HG02973 (cell line): ENCODE measurements at regions not wholly inside any gene's neighbourhood (a gene's known extent, or its start where the extent isn't known, plus 50 kb on each side); places are given as distances from the start of the nearest gene placed in this dataset.

ENCODE experiments used
- ATAC-seq: cut with Tn5 transposase; IDR thresholded peaks from one replicate; pipeline ENCODE4 v1.9.1; 2021; ENCODE audit warnings: moderate library complexity; ENCODE audit not compliant: unreplicated experiment

DNA sequence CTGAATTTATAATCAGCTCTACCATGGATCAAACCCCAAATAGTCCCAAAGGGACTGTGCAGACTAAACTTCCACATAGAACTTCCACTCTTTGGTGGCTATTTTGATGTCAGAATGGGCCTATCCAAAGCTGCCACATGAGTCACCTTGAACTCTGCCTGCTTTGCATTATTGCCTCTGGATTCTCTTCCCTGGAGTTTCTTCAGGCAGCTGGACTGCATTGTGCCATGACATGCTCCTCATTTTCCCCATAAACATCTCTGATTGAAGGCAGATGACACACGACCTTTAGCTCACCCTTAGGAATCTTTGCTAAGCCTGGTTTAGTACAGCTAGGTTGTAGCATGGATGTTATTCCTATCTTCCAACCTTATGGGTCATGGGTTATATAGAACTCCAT lies 251.7 kb downstream of the FZD1 start:
- no peak for ATAC-seq

DNA sequence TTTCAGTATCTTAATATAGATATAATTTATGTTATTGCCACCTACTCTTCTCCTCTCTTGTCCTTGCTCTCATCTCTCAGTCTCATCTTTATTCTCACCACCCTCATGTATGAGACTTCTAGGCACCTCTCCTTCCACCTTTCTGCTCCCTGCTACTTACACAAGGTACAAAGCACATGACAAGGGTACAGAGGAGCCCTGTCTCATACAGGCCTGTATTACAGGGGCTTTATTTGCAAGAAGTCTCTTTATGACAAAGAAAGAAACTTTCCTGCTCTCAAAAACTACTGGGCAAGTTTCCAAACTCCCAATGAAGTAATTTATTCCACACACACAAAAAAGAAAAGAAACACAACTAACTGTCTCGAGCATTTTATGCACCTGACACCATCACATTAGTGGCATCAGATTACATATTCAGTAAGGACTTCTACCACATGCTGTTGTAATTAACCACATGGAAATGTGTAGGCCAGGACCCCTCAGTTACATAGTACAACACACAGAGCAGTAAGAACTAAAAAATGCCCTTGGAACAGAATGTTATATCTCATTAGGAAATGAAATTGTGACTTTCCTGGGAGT lies 253.1 kb downstream of the FZD1 start:
- ATAC-seq = no peak

DNA sequence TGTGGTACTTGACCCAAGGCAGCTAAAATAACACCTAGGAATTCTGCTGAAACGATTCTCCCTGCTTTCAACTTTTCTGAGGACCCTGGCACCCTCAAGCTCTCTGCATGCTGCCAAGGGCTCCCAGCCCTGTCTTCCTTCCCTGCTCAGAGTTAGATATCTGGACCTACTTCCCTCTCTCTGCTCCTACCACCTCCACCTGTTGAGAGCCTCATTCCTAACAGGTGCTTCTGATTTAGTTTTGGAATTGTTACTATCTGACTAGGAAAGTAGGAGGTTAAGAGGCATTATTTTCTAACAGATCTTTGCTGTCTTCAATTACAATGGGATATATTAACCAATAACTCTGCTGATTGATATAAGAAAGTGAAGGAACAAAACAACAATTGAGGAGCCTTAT lies 253.8 kb downstream of the FZD1 start:
- no peak for ATAC-seq

DNA sequence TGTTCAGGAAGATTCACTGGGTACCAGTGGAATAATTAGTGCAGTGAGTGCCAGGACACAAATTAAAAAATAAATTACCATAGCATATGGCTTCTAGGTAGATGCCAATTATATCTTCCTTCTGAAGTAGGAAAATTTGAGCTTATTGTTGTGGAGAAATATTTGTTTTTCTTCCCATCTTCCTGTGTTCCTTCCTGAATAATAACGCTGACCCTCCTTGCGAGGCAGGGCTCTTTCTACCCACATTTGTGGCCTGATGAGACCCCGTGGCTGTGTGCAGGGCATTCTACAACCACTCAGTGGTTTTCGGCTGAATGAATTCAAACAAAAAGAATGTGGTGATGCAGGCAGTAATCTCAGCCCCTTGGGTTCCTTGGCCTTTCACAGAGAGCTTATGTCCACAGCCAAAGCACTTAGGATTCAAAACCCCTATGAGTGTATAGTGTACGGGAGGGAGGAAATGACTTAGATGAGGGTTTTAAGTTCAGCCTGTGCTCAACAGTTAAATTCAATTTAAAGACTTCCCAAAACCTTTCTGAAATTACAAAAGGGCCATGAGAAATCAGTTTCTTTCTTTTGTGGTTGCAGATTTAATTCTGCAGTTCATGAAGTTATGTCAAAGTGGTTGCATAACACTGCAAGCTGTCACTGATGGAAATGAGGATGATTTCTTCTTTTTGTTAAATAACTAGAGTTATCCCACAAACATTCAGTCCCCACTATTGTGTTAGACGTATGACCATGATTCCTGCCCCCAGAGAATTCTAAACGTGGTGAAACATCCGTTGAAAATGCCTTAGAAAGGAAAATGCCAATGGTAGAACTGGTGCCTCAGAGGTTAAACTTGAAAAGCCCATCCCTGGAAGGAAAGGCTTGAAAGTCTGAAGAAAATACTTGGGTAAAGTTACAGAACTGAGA lies 255.3 kb downstream of the FZD1 start:
- ATAC-seq = no peak

DNA sequence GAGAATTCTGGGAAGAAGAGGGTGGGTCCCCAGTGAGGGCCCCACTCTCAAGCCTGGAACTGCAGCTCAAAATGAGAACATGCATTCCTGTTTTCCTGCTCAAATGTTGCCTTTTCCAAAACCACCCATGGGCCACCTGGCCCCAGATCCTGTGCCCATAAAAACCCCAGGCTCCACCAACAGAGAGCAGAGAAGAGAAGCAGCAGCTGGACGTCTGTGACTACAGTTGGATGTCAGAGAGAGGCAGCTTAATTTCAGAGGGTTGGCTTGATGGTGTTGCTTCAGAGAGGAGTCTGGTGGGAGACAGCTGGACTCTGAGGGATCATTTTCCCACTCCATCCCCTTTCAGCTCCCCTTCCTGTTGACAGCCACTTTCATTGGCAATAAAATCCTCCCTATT lies 256.4 kb downstream of the FZD1 start:
- ATAC-seq = no peak

DNA sequence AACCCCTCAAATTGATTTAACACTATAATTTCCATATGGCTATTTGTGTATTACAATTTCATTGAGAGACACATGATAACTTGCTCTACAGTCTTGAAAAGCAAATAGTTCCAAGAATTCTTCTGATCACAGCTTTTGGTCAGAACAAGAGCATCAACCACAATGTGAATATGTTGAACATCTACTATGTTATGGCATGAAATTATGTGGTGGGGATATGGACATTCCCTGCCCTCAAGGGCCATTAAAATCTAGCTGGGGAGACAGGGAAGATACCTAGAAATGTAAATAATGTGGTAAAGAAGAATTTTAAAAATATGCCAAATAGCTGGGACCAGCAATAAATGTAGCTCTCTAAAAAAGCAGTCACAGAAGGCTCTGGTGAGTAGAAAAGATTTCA lies 262.2 kb downstream of the FZD1 start:
- no peak for ATAC-seq

DNA sequence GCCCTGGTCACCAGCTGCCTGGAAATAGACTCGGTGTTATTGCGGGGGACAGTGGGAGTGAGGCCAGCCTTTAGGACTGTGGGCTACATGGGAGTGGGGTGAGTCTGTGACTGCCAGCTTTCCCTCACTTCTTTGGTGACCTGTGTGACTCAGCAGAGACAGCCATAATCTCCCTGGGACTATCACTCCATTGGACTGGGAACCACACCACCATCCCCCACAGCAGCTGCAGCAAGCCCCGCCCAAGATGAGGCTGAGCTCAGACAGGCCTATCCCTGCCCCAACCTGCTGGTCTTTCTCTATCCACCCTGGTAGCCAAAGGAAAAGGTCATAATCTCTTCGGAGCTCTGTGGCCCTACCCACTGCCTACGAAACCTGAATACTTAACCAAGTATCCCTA lies 263.2 kb downstream of the FZD1 start:
- no peak for ATAC-seq

DNA sequence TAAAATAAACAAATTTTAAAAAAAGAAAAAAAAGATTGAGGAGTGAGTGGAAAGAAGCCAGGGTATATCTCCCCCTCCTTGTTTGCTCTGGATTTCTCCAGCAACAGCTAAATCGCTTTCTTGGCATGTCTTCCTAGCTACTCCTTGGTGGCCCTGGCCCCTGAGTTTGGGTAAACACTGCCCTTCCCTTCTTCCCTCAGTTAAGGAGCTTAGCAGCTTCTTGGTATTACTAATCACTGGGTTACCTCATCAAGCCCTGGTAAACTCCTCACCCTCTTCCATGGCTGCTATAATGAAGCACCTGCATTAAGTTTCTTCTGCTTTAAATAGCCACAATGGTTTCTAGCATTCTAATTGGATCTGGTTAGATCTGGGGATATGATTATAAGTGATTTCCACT lies 269.8 kb downstream of the FZD1 start:
- no peak for ATAC-seq

DNA sequence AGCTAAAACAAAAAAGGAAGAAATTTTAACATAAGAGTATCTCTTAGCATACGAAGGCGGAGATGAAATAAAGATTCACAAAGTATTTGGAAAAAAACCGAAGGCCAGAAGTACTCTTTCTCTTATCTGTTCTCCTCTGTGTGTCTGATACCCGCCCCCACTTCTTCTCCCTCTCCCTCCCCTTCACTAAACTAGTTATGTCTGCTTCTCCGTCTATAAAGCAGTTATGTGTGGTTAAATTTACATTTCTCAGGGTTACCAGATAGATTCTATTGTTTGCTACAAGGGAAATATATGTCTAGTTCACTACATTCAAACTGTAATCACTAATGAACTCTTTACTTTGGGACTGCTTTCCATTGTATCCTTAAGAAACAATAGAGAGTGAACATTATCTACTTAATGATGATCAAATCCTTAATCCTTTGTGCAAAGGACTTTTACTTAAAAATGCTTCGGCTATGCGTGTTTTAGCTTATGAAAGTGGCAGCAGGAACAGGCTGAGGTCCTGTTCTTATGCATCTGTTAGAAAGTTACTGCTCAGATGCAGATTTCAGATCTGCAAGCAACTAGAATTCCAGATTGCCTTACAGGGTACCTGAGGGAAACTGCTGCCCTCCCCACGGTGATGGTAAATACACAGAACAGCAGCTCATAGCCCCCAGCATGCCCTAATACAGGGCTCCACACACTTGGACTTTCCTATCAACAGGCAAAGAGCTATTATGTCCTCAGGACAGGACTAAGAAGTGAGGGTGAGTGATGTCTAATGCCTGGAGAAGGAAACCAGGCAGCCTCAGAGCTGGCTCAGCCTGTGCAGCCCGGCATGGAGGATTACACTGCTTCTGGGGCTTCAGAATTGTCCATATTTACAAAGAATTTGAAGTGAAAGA lies 273.3 kb downstream of the FZD1 start:
- no peak for ATAC-seq

DNA sequence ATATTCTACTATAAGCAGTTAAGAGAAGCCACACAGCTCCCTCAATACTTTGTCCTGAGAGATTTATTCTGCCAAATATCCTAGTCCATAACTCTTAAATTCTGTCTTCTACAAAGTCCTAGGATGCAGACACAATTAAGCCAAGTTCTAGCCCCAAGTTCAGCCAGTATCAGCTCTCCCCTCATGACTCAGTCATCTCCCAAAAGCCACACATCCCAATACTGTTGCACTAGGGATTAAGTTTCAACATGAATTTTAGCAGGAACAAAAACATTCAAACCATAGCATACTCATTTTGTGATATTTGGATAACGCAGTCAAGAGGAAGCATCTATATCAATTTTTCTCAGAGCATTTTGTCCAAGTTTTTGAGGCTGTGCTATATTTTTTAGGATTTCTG lies 277.4 kb downstream of the FZD1 start:
- no peak for ATAC-seq

DNA sequence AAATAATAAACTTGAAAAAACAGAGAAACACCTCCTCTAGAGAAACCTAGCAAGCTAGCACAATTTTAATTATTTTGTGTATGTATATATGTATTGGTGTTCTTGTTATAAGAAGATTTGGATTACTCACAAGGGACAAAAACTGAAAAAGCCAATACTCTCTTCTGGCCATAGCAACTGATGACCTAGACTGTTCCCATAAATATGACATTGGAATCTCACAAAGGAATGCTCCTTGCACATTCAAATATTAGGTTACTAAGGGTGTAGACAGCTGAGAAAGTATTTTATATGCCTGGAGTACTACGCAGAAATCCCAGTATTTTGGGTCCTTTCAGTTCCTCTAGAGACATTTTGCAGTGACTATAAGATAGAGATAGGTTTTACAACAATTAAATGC lies 279.4 kb downstream of the FZD1 start:
- ATAC-seq = no peak

DNA sequence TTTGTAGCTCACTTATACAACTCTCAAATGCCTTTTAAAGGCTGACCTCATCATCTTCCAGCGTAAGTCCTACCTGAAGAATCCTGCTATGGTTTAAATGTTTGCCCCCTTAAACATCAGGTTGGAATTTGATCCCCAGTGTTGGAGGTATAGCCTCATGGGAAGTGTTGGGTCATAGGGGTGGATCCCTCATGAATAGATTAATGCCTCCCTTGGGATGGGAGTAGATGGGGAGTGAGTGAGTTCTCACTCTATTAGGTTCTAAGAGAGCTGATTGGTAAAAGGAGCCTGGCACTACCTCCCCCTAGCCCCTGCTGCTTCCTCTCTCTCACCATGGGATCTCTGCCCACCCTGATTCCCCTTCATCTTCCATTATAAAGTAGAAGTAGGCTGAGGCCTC lies 285.6 kb downstream of the FZD1 start:
- ATAC-seq = no peak

DNA sequence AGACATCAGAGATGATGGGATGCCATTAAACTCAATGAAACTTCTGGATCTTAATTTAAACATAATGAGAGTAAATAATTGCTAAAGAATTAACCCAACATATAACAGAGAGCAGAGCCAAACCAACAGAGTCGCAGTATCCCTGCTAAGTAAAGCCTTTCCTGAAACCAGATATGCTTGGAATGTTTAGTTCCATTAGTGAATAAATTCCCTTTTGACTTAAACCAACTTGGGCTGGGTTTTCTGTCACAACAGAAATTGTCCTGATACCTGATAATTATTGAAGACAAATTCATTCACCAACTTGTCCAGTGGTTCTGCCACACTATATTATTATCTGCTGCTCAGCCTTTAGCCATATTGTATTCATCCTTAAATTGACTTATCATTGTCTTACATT lies 286.7 kb downstream of the FZD1 start:
- ATAC-seq = no peak

DNA sequence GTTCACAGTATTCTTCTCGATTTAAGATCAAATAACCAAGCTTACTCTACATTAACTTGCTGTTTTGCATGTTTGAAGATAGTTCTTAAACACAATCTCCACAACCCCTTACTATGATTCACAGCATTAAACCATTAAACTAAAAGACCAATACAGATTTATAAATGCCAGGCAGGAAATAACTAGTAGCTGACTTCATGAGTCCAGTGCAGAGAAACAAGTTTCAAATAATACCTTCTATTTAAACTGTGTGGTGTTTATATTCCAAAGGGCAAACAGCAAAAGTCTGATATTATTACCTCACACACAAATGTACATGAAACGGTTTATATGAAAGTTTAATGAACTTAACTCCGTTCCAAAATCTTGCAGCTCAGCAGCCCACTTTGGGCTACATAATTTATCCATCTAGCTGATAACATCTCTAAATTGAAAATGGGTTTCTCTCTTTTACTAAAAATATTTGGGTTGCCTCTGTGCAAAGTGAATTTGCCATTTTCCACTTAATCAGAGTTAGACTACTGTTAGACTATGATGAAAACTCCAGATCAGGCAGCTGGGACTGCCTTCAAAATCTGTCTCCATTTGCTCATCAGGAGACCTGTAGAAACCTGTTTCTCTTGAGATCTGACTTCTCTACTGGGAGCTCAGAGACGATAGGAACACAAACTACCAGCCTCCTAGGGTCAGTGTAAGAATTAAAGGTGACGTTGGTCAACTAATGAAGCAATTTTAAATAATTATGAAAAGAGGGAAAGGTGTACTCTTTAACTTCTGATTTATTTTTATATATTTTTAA lies 287.3 kb downstream of the FZD1 start:
- no peak for ATAC-seq

DNA sequence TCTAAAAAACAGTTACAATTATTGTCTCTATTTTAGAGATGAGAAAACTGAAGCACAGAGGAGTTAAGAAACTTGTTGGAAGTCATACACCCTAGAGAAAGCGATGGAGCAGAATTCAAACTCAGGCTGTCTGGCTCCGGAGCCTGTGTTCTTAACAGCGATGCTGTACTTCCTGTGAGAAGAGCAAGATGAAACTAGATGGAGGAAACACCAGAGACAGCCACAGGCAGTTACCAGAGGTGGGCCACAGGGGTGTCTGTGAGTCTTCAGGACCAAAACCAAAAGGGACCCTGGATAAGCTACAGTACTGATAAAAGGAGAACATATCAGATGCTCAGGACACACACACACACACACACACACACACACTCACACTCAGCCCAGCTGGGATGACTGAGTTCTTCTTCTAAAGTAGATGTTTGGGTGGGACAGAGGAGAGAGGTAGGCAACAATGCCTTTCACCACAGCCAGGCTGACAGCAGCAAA lies 289.2 kb downstream of the FZD1 start:
- ATAC-seq = no peak

DNA sequence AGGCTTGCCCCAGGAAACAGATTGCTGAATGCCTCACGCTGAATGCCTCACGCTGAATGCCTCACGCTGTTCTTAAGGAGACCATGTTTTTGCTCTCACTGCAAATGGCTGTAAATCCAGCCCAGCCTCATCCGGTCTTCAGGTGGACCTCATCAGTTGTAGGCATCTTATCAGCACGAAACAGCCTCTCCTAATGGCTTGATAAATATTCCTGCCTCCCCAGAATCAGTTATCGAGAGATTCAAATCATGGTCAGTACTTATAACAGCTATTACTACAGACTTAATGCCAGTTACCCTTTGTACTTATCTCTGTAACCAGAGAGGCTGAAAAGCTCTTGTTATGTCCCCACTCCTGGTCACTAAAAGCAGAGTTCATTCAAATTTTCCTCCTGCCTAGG lies 290.6 kb downstream of the FZD1 start:
- no peak for ATAC-seq

DNA sequence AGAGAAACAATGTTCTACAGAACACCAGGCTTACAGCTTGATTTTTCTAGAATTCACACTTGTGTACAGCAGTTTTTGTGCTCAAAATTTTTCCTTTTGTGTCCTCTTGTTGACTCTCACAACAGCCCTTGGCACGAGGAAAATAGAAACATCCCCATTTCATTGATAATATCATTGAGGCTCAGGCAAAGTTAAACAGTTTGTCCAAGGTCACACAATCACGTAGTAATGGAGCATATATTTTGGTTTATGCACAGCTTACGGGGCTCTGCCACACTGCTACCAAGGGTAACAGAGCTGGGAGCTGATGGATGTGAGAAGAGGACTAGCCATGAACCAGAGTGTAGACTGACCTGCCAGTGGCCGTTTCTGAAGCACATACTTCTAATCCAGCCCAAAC lies 292.0 kb downstream of the FZD1 start:
- no peak for ATAC-seq

DNA sequence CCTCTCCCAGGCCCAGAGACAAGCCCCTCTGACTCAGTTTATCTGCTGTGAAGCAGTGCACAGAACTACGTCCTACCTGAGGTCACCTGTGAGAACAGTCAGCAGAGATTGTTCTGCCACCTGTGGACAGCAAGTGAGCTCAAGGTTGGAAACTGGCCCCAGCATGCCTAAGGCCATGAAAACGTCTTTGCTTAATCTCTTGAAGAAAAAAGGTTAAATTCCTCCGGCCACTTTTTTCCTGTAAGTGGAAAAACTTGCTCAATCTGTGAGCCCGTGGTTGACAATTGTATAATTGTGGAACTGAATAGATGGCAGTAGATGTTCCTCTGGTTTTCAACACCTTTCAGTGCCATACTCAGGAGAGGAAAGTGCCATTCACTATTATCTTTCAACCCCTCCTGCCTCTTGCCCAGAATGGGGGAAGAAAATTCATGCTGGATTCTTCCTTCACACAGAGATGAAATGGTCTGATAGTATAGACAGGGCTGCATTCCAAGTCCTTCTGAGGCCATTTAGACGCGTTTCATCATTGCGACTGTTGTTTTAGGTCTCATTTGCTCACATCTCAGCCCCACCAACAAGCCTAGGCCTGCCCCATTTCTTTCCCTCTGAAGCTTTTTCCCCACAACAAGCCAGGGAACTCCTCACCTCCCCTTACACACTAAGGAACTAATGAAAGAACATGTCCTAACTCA lies 292.9 kb downstream of the FZD1 start:
- no peak for ATAC-seq

DNA sequence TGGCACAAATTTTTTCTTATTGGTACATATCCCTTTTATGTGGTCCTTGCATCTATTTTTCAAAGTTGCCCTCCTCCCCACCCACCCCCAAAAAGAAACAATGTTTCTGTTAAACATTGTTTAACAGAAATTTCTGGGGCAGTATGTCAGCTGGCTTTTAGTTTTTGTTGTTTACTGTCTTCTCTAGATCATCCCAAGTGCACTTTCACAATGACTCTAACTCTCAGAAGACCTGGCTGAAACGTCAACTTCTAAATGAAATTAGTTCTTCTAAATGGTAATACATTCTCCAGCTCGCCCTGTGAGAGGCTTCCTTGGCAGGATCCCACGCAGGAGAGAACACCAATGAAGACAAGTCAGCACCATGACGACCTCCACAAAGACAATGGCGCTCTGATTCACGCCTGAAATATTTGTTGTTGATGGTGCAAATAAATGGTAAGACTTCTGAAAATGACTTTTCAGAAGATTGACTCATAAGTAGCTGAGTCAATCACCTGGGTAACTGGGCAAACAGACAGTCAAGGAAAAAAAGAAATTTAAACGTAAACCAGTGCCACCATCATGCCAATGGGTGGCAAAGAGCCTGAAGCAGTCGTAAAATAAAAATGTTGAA lies 293.7 kb downstream of the FZD1 start:
- peak; percentile 87 for ATAC-seq

DNA sequence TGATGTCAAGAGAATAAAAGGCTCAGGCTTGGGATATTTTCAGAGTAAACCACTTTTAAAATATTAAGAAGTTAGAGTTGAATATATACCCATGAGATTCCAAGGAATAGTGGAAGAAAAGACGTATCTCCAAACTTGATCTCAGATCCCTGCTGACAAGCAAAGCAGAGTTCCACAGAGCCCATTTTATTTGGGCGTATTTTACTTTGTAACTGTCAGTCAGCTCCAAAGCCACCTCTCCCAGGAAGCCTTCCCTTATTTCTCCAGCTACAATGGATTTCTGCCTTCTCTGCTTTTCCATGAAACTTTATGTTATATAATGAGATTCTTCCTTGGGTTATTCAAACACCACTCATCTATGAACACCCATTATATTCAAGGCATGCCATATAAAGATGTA lies 295.7 kb downstream of the FZD1 start:
- no peak for ATAC-seq
